GM19452 (cell line): ENCODE measurements at regions not wholly inside any gene's neighbourhood (a gene's known extent, or its start where the extent isn't known, plus 50 kb on each side); places are given as distances from the start of the nearest gene placed in this dataset.
"Not testable (repeated sequence)": the region's sequence is repeated elsewhere in the genome, so short reads cannot be mapped to it uniquely, and the experiment has no call there.

Experiments
- ATAC-seq: cut with Tn5 transposase; IDR thresholded peaks from one replicate; pipeline ENCODE4 v1.9.1; 2021; ENCODE audit not compliant: unreplicated experiment

GRCh38 chr5:2006193-2006970, 123.7 kb upstream of the IRX4 start:
- ATAC-seq = no peak

GRCh38 chr5:2005101-2006041, 122.6 kb upstream of the IRX4 start:
- no peak for ATAC-seq

- no peak for ATAC-seq
Measured at GRCh38 chr5:2003690-2004365, 121.1 kb upstream of the IRX4 start.

- ATAC-seq = no peak
Measured at GRCh38 chr5:2003206-2003605, 120.5 kb upstream of the IRX4 start.

GRCh38 chr5:2001300-2001699, 118.6 kb upstream of the IRX4 start:
- no peak for ATAC-seq

- no peak for ATAC-seq
Measured at GRCh38 chr5:2000591-2000990, 117.9 kb upstream of the IRX4 start.

- ATAC-seq = no peak
Measured at GRCh38 chr5:1999794-2000193, 117.1 kb upstream of the IRX4 start.

- no peak for ATAC-seq
Measured at GRCh38 chr5:1998716-1999317, 116.1 kb upstream of the IRX4 start.

- ATAC-seq = no peak
Measured at GRCh38 chr5:1998348-1998669, 115.6 kb upstream of the IRX4 start.

- ATAC-seq = no peak
Measured at GRCh38 chr5:1997640-1998347, 115.1 kb upstream of the IRX4 start.

- no peak for ATAC-seq
Measured at GRCh38 chr5:1995491-1995890, 112.8 kb upstream of the IRX4 start.

- no peak for ATAC-seq
Measured at GRCh38 chr5:1987471-1987870, 104.7 kb upstream of the IRX4 start.

GRCh38 chr5:1985781-1986180, 103.1 kb upstream of the IRX4 start:
- ATAC-seq = no peak

GRCh38 chr5:1983919-1984695, 101.4 kb upstream of the IRX4 start:
- no peak for ATAC-seq

GRCh38 chr5:1983401-1983800, 100.7 kb upstream of the IRX4 start:
- ATAC-seq = no peak

GRCh38 chr5:1982561-1982960, 99.8 kb upstream of the IRX4 start:
- ATAC-seq = not testable (repeated sequence)

- ATAC-seq = no peak
Measured at GRCh38 chr5:1975898-1976765, 93.4 kb upstream of the IRX4 start.

GRCh38 chr5:1975406-1975715, 92.6 kb upstream of the IRX4 start:
- no peak for ATAC-seq
